Lower leg skin (tissue), 4 donors: ENCODE measurements at regions not wholly inside any gene's neighbourhood (a gene's known extent, or its start where the extent isn't known, plus 50 kb on each side); places are given as distances from the start of the nearest gene placed in this dataset.
A peak's percentile ranks its signal among the peaks of the same experiment; 100 is the strongest.

Experiments
- DNase-seq, 2 donors: peaks; one replicate each; pipeline ENCODE4 v3.0.0-alpha.2; 2019; ENCODE audit warnings: low spot score in 2 of 2
- H3K4me3 ChIP-seq: fragments of 200-600 bp; sonication (generic); 2 replicates; pipeline ENCODE4 v1.5.1; 2017; ENCODE audit warnings: mild to moderate bottlenecking, low read depth; ENCODE audit not compliant: poor library complexity, severe bottlenecking
- POLR2A ChIP-seq, 2 donors: fragments of 450-650 bp; IDR thresholded peaks; one replicate each; pipeline ENCODE4 v1.6.1; 2016 to 2017; ENCODE audit warnings: antibody characterized with exemption in 2 of 2, mild to moderate bottlenecking in 1 of 2, moderate library complexity in 1 of 2
- WGBS, 2 donors: methylation state at CpG; one replicate each; pipeline ENCODE4 v1.1.5; 2018; 5-methylcytosine and 5-hydroxymethylcytosine counted together
- intact Hi-C: fragments of 100-400 bp; cut with DNase I; formaldehyde crosslinking; loops from one replicate; pipeline ENCODE4 v1.15.0; 2023; ENCODE audit warnings: low total_unique reads
- TF ChIP-seq, protein P1 (sequence below), 3 donors: fragments of 450-650 bp; IDR thresholded peaks; one replicate each; pipeline ENCODE4 v1.5.1; 2016; ENCODE audit warnings: antibody characterized with exemption in 3 of 3, mild to moderate bottlenecking in 3 of 3, moderate library complexity in 2 of 3

DNA sequence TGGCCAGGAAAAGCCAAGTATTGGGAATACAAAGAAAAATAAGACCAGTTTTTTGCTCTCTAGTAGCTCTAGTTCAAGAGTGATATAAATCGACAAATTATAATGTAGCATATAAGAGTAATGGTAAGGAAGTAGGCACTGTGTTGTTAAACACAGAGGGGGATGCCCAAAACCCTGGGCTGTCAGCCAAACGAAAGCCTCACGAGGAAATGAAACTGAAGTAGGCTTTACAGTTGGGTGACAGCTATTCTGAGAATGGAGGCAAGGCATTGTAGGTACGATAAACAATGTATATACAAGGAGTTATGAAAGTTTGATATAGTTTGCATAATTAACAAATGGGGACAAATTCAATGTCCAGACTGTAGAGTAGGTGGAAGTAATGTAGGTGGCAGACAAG is 176.4 kb downstream of the FAM181B start:
- H3K4me3 ChIP-seq, result no peak overlapping the region
- intact Hi-C loops, result no loop called here
- WGBS, 2 donors, result 51 to 76% methylated on average over 4 of the region's 4 CpGs
- no peak for TF ChIP-seq POLR2A (IDR thresholded peaks at IDR 0.05)
- TF ChIP-seq, protein P1, sequence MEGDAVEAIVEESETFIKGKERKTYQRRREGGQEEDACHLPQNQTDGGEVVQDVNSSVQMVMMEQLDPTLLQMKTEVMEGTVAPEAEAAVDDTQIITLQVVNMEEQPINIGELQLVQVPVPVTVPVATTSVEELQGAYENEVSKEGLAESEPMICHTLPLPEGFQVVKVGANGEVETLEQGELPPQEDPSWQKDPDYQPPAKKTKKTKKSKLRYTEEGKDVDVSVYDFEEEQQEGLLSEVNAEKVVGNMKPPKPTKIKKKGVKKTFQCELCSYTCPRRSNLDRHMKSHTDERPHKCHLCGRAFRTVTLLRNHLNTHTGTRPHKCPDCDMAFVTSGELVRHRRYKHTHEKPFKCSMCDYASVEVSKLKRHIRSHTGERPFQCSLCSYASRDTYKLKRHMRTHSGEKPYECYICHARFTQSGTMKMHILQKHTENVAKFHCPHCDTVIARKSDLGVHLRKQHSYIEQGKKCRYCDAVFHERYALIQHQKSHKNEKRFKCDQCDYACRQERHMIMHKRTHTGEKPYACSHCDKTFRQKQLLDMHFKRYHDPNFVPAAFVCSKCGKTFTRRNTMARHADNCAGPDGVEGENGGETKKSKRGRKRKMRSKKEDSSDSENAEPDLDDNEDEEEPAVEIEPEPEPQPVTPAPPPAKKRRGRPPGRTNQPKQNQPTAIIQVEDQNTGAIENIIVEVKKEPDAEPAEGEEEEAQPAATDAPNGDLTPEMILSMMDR (IDR thresholded peaks at IDR 0.05), result no peak
- DNase-seq, result peak in 1 of 2 donors; percentile 23

- DNase-seq, result no peak
- H3K4me3 ChIP-seq, result no peak overlapping the region
- TF ChIP-seq, protein P1 (IDR thresholded peaks at IDR 0.05), result no peak
- no peak for TF ChIP-seq POLR2A (IDR thresholded peaks at IDR 0.05)
- intact Hi-C loops, result no loop called here
These were observed 177.5 kb downstream of the FAM181B start for GRCh38 chr11:82556210-82556609.

GRCh38 chr11:82546661-82547557 is 186.8 kb downstream of the FAM181B start:
- no peak for TF ChIP-seq POLR2A (IDR thresholded peaks at IDR 0.05)
- TF ChIP-seq, protein P1 (IDR thresholded peaks at IDR 0.05), result no peak
- DNase-seq, result no peak
- no peak overlapping the region for H3K4me3 ChIP-seq
- intact Hi-C loops, result no loop called here
- 5 to 6% methylated on average over 3 of the region's 3 CpGs for WGBS, 2 donors

DNA sequence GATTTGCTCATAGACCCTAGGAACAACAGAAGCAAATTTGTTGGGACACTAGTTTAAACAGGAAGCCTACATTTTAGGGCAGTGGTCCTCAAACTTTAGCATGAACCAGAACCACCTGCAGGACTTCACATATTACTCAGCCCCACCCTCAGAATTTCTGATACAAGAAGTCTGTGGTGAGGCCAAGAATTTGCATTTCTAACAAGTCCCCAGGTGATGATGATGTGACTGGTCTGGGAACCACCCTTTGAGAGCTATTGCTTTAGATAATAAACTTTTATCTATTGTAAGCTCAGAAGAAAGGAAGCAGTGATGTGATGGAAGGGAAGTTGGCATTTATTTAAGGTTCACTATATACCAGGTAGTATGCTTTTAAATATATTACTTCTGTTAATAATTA is 194.0 kb downstream of the FAM181B start:
- no peak for DNase-seq
- intact Hi-C loops, result no loop called here
- TF ChIP-seq, protein P1 (IDR thresholded peaks at IDR 0.05), result no peak
- TF ChIP-seq POLR2A (IDR thresholded peaks at IDR 0.05), result no peak
- no peak overlapping the region for H3K4me3 ChIP-seq

DNA sequence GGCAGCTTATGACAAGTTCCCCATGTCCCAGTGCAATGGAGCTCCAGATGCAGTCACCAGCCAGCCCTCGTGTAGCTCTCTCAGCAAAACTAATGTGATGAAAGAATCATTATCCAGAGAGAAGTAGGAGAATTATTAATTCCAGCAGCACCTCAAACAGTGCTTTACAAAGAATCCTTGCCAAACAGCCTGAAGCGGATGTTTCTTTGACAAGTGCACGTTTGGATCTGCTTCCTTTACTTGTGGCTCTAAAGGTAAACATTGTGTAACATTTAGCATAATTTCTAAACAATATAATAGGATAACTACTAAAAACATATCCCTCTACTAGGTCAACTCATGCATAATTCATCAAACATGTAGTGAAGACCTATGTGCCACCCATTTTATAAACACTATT is 197.0 kb downstream of the FAM181B start:
- no peak for DNase-seq
- TF ChIP-seq, protein P1 (IDR thresholded peaks at IDR 0.05), result no peak
- no peak for TF ChIP-seq POLR2A (IDR thresholded peaks at IDR 0.05)
- 33 to 36% methylated on average over 3 of the region's 3 CpGs for WGBS, 2 donors
- intact Hi-C loops, result no loop called here
- H3K4me3 ChIP-seq, result no peak overlapping the region
